ENCODE measurements at regions not wholly inside any gene's neighbourhood (a gene's known extent, or its start where the extent isn't known, plus 50 kb on each side); places are given as distances from the start of the nearest gene placed in this dataset.
A peak's percentile ranks its signal among the peaks of the same experiment; 100 is the strongest.

DNA sequence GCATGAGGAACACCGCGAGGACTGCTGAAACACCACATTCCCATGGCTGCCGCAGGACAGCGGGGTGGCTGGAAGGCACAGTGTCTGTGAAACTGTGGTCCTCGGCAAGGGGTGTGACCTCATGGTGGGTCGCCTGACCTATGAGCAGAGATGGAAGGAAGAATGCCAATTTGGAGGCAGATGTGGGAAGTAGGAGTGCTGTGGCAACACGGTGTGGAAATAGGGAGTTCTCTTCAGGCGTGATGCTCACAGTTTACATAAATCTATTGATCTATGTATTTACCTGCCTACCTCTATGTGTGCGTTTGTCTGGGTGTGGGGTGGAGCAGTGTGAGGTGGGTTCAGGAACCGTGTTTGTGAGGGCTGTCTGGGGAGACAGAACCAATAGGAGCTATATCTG, 62.3 kb upstream of the LSM6 start:
- ChIA-PET POLR2A (no interaction called here), CTCF (interaction anchor here (1.3 to 6.0 kb wide), 6 partner anchors 9 to 55 kb away, joined by 3 to 56 read pairs (median 12); no protein-coding TSS in a partner anchor)
- DNase-seq (ENCODE audit: extremely low spot score) = no peak
- no peak for TF ChIP-seq CTCF (IDR thresholded peaks at IDR 0.05; ENCODE audit: control extremely low read depth, extremely low read depth, low read depth, missing control alignments)

- POLR2A ChIA-PET = no interaction called here
- CTCF ChIA-PET = interaction anchor here (1.3 to 6.0 kb wide), 8 partner anchors 10 to 147 kb away, joined by 3 to 56 read pairs (median 5); no protein-coding TSS in a partner anchor
- no peak for TF ChIP-seq CTCF (IDR thresholded peaks at IDR 0.05; ENCODE audit: control extremely low read depth, extremely low read depth, low read depth, missing control alignments)
- DNase-seq (ENCODE audit: extremely low spot score) = peak; percentile 39
Observed at GRCh38 chr4:146112389-146112788, 63.1 kb upstream of the LSM6 start.

DNA sequence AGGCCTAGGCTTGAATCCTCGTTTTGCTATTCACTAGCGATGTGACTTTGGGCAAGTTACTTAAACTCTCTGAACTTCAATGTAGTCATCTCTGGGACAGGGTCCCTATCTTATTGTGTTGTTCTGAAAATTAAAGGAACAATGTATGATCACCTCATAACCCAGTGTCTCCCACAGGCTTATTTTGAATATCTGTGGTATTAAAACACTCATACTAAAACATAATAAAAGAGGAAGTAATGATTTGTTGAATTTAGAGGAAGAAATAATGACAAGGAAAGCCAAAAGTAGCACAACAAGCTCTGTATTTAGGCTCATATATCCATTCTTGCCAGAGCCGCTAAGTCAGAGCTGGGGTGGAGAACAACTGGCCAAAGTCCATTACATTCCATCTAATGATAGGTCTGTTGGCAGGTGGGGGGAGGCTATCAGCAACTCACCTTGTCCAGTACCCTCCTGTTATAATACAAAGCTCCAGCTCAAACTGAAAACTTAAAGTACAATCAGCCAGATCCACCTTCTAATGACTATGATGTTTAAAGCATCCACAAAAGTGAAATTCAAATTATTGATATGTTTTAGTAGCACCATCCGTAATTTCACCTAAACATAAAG, 64.5 kb upstream of the LSM6 start:
- no peak for DNase-seq (ENCODE audit: extremely low spot score)
- POLR2A ChIA-PET = interaction anchor here (1.1 kb wide), 1 partner anchor 105 kb away, joined by 3 read pairs; no protein-coding TSS in a partner anchor
- TF ChIP-seq CTCF (IDR thresholded peaks at IDR 0.05; ENCODE audit: control extremely low read depth, extremely low read depth, low read depth, missing control alignments) = no peak
- CTCF ChIA-PET = interaction anchor here (0.7 to 6.0 kb wide), 7 partner anchors 10 to 149 kb away, joined by 3 to 56 read pairs (median 5); no protein-coding TSS in a partner anchor

DNA sequence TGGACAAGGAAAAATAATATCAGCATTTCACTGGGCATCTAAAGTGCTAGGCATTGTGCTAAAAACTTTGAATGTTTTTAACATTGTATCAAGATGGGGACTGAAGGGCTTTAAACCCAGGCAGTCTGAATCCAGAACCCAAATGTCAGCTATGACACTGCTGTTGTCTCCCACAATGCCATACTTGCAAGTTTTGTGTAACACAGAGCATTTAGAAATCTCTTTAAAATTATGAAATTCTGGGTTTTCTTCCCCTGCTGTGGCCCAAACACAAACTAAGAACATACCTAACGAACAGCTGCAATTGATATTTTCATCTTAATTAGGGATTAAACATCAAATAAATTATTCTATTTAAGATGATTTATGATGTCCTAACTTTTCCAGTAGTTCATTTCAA, 66.8 kb upstream of the LSM6 start:
- CTCF ChIA-PET = interaction anchor here (1.7 to 6.0 kb wide), 2 partner anchors 14 to 31 kb away, joined by 4 to 56 read pairs; no protein-coding TSS in a partner anchor
- POLR2A ChIA-PET = no interaction called here
- TF ChIP-seq CTCF (IDR thresholded peaks at IDR 0.05; ENCODE audit: control extremely low read depth, extremely low read depth, low read depth, missing control alignments) = no peak
- no peak for DNase-seq (ENCODE audit: extremely low spot score)

GRCh38 chr4:146107587-146108240, 67.8 kb upstream of the LSM6 start:
- ChIA-PET CTCF (interaction anchor here (0.9 to 6.0 kb wide), 4 partner anchors 12 to 30 kb away, joined by 4 to 56 read pairs (median 16); no protein-coding TSS in a partner anchor), POLR2A (no interaction called here)
- no peak for DNase-seq (ENCODE audit: extremely low spot score)
- TF ChIP-seq CTCF (IDR thresholded peaks at IDR 0.05; ENCODE audit: control extremely low read depth, extremely low read depth, low read depth, missing control alignments) = no peak

- POLR2A ChIA-PET = no interaction called here
- CTCF ChIA-PET = interaction anchor here (3.2 kb wide), 1 partner anchor 11 kb away, joined by 28 read pairs; no protein-coding TSS in a partner anchor
- no peak for DNase-seq (ENCODE audit: extremely low spot score)
- TF ChIP-seq CTCF (IDR thresholded peaks at IDR 0.05; ENCODE audit: control extremely low read depth, extremely low read depth, low read depth, missing control alignments) = no peak
Observed at GRCh38 chr4:146105464-146105863, 70.1 kb upstream of the LSM6 start.
